Esophagus muscularis mucosa (tissue), 3 donors: ENCODE measurements at regions not wholly inside any gene's neighbourhood (a gene's known extent, or its start where the extent isn't known, plus 50 kb on each side); places are given as distances from the start of the nearest gene placed in this dataset.

Source experiments
- POLR2A ChIP-seq: fragments of 450-650 bp; IDR thresholded peaks from one replicate; pipeline ENCODE4 v1.6.1; 2017; ENCODE audit warnings: antibody characterized with exemption, moderate library complexity, mild to moderate bottlenecking, low read depth
- TF ChIP-seq, protein P1 (sequence below), 3 experiments: fragments of 200-600 bp in 2 of 3; fragments of 450-650 bp in 1 of 3; sonication (generic) in 2 of 3; IDR thresholded peaks; one replicate each; pipeline ENCODE4 v1.5.1; 2017 to 2019; ENCODE audit warnings: antibody characterized with exemption in 3 of 3, mild to moderate bottlenecking in 2 of 3, moderate library complexity in 1 of 3

- TF ChIP-seq, protein P1, sequence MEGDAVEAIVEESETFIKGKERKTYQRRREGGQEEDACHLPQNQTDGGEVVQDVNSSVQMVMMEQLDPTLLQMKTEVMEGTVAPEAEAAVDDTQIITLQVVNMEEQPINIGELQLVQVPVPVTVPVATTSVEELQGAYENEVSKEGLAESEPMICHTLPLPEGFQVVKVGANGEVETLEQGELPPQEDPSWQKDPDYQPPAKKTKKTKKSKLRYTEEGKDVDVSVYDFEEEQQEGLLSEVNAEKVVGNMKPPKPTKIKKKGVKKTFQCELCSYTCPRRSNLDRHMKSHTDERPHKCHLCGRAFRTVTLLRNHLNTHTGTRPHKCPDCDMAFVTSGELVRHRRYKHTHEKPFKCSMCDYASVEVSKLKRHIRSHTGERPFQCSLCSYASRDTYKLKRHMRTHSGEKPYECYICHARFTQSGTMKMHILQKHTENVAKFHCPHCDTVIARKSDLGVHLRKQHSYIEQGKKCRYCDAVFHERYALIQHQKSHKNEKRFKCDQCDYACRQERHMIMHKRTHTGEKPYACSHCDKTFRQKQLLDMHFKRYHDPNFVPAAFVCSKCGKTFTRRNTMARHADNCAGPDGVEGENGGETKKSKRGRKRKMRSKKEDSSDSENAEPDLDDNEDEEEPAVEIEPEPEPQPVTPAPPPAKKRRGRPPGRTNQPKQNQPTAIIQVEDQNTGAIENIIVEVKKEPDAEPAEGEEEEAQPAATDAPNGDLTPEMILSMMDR (IDR thresholded peaks at IDR 0.05): no peak
- no peak for TF ChIP-seq POLR2A
These were observed 666.3 kb upstream of the GRIA3 start for GRCh38 chrX:122517786-122518185.
